Stimulated activated CD4-positive, alpha-beta T cell treated with anti-CD3 and anti-CD28 coated beads, TNF-alpha, amount 100 ng/mL, for 24 hours (primary cell): ENCODE measurements at regions not wholly inside any gene's neighbourhood (a gene's known extent, or its start where the extent isn't known, plus 50 kb on each side); places are given as distances from the start of the nearest gene placed in this dataset.
"Not testable (repeated sequence)": the region's sequence is repeated elsewhere in the genome, so short reads cannot be mapped to it uniquely, and the experiment has no call there.

Source experiments
- DNase-seq, 3 experiments: peaks; one replicate each; pipeline ENCODE4 v3.0.0-alpha.2; 2020; ENCODE audit warnings: low read depth in 3 of 3

- DNase-seq = peak in 2 of 3 experiments; percentile 49 to 53
These were observed 490.9 kb upstream of the JARID2 start for GRCh38 chr6:14754751-14755513.

DNA sequence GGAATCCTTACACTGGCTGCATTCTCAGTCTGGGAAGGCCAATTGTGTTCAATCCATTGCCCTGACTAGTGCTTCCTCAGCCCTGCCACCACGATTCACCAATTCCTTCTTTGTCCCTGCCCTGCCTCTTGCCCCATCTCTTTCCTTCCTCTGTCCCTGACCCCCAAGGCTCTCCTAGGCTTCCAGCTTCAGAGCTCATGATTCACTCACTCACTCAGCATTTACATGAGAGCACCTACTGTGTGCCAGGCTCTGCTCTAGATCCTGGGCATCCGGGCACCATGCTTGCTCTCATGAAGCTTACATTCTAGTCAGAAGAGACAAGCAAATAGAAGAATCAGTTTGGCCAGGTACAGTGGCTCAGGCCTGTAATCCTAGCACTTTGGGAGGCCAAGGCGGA, 489.5 kb upstream of the JARID2 start:
- no peak for DNase-seq

DNA sequence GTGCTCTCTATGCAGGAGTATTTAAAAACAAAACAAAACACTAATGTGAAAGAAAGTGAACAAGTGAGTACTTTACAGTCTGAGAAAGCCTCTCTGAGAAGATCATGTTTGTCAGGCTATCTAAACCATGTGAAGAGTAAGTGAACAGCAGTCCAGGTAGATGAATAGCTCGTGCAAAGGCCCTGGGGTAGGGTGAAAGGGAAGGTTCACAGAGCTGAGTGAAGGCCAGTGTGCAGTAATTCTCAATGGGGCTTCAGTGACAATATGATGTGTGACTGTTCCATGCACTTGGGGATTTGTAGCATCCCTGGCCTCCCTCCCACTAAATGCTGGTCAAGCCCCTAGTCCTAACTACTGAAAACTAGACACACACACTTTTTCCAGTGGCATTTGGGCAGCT, 488.9 kb upstream of the JARID2 start:
- DNase-seq = no peak

DNA sequence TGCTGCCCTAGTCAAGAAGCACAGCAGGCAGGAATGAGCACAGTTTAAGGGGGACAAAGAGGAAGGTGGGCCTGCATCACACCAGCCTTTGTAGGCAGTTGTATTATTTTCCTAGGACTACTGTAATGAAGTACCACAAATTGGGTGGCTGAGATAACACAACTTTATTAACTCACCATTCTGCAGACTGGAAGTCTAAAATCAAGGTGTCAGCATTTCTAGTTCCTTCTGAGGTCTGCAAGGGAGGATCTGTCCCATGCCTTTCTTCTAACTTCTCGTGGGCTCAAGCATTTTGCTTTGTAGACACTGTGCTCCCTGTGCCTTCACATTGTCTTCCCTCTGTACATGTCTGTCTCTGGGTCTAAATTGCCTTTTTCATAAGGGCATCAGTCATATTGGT, 488.5 kb upstream of the JARID2 start:
- DNase-seq = no peak

- DNase-seq = no peak
These were observed 487.3 kb upstream of the JARID2 start for GRCh38 chr6:14758421-14759081.

- DNase-seq = no peak
These were observed 485.7 kb upstream of the JARID2 start for GRCh38 chr6:14759976-14760672.

DNA sequence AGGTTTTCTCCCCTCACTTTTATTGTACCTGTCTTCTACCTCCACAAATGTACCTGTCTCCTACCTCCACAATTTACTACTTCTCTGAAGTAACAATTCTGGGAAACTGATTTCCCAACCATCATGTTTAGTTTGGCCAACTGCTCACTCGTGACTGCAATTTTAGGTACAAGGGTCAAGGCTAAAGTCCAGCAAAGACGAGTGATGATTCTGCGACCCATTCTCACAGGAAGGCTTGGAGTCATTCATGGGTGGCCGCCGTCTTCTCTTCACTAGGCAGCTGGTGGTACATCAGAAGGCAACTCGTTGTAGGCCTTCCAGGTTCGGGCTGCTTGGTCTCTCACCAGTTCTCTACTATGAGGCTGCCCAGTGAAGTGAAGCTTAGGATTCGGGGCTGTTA, 483.8 kb upstream of the JARID2 start:
- DNase-seq = no peak

DNA sequence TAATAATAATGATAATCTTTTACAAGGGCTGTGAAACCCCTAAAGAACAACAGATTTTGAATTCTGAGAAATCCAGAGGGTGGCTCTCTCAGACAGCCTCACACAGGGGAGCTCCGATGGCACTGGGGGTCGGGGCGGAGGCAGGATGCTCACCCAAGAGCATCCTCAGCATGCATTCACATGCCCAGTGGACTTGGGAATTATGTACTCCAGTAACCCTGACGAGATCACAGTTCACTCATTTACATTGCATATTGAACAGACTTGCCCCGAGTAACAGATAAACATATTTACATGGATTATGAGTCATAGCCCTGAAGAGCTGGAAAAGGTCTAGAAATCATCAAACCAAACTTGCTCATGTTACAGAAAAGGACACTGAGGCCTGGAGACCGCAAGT, 482.7 kb upstream of the JARID2 start:
- no peak for DNase-seq

GRCh38 chr6:14763616-14764015, 482.3 kb upstream of the JARID2 start:
- DNase-seq = no peak

DNA sequence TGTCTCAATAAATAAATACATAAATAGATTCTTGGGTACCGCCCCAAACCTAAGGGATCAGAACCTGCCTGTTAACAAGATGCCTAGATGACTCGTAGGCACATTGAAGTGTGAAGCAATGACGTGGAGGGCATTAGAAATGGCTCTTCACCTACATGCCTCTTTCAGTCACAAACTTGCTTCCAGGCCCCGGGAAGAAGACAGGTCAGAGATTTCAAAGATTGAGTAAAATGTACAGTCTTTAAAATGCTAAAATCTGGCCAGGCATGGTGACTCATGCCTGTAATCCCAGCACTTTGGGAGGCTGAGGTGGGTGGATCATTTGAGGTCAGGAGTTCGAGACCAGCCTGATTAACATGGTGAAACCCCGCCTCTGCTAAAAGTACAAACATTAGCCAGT, 480.8 kb upstream of the JARID2 start:
- DNase-seq = no peak

GRCh38 chr6:14765721-14766390, 480.0 kb upstream of the JARID2 start:
- DNase-seq = no peak

DNA sequence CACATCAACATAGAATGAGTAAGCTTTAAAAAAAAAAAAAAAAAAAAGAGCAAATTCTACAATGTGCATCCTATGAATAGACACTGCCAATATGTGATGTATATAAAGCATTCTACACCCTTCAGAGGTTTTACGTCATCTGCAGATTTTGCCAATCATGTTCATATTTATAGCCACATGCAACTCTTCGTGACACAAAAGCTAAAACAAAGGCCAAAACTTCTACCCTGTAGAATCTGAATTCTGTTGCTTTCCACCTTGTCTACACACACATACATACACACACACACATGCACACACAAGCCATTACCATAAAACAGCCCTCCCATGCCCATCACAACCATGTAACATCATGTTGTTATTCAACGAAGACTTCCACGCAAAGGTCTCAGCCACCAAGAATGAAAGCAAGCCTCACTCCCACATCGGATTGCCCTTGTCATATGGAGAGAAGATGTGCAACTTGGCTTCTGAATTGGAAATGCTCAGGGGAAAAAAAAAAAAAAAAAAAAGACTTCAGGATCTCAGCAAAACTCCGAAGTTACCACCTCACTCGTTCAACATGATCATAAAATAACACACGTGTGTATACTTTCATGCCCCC, 479.4 kb upstream of the JARID2 start:
- no peak for DNase-seq

- no peak for DNase-seq
These were observed 478.6 kb upstream of the JARID2 start for GRCh38 chr6:14767226-14767625.

DNA sequence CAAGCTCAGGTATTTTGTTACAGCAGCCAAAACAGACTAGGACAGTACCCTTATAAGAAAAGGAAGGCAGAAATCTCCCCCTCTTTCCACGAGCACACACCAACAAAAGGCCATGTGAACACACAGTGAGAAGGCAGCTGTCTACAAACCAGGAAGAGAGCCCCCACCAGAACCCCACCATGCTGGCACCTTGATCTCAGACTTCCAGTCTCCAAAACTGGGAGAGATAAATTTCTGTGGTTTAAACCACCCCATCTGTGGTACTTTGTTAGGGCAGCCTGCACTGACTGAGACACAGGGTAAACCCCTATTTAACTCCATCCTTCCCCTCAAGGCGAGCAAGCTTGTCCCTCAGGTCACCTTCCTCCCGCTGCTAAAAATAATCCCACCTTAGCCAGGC, 475.8 kb upstream of the JARID2 start:
- no peak for DNase-seq

- DNase-seq = no peak
These were observed 475.3 kb upstream of the JARID2 start for GRCh38 chr6:14770572-14770971.

DNA sequence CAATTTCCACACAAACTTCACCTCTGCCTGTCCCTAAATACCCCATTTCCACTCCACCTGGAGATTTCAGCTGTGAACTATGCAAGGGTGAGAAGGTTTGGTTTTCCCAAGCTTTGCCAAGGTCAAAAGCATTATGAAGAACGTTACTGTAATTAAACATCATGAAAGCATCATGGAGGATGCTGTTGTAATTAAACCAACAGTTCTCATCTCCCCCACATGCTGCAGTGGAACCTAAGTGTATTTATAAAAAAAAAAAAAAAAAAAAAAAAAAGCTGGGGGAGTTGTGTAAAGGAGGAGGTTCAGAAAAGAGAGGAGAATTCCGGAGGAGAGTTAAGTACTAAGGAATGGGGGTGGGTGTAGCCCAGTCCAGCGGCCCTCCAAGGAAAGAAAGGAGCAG, 474.9 kb upstream of the JARID2 start:
- no peak for DNase-seq

DNA sequence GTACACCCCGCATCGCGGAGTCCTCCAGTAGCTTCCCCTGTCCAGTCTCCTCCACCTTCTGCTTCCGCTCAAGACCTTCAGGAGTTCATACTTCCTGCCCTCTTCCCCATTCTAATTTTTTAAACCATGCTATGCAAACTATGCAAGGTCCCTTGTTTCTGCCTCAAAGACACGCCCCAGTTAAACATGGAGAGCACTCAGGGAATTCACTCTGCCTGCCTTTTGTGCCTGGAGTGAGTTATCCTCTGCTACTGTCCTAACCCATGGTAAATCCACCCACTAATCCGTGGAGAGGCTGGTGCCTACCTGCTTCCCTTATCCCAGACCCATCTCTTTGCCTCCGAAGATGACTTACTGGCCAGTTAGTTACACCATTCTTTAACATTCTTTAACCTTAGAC, 473.7 kb upstream of the JARID2 start:
- no peak for DNase-seq

DNA sequence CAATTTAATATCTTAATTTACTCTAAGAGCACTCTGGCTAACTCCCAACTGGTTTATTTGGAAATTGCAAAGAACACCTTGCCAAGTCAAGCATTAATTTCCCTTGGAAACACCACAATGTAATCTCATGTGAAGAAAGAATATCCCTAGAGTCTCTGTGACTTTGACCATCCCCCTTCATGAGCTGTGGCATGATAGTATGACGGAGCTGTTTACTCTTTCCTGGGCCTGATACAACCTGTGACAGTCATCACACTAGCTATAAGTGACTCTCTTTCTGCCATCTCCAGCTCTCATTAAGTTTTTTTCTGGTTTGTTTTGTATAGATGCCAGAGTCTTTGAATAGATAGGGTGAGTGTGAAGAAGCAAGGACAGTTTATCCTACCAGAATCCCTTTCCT, 470.3 kb upstream of the JARID2 start:
- no peak for DNase-seq

DNA sequence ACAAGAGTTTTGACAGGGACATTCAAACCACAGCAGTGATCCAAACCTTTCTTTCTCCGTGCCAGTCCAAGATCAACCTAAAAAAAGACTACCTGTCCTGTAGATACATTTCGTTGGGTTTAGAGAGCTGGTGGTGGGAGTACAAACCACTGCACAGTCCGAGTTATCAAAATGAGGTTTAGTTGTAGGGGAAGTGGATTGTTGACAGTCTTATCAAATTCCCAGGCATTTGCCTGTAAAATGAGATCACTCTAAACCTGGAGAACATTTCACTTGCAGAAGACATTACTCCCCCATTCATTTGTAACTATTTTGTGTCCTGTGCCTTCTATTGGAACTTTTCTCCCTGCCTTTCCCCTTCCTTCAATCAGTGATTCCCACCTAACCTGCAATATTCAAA, 469.6 kb upstream of the JARID2 start:
- no peak for DNase-seq

- no peak for DNase-seq
These were observed 463.9 kb upstream of the JARID2 start for GRCh38 chr6:14781772-14782525.

DNA sequence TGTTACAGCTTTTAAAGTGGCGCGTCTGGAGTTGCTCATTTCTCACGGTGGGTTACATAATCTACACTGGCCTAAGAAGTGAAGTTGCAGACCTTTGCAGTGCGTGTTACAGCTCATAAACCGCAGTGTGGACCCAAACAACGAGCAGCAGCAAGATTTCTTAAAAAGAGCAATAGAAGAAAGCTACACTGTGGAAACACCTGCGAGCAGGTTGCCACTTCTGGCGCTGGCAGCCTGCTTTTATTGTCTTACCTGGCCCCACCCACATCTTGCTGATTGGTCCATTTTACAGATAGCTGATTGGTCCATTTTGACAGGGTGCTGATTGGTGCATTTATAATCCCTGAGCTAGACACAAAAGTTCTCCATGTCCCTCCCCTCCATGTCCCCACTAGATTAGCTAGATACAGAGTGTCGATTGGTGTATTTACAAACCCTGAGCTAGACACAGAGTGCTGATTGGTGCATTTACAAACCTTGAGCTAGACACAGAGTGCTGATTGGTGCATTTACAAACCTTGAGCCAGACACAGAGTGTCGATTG, 462.9 kb upstream of the JARID2 start:
- DNase-seq = not testable (repeated sequence)
